Mesendoderm (in vitro differentiated cells): ENCODE measurements at regions not wholly inside any gene's neighbourhood (a gene's known extent, or its start where the extent isn't known, plus 50 kb on each side); places are given as distances from the start of the nearest gene placed in this dataset.

Experiments
- DNase-seq: peaks from one replicate; pipeline ENCODE4 v3.0.0; 2013
- H2AK5ac ChIP-seq: 2 replicates; pipeline ENCODE4 v1.6.1; 2013; ENCODE audit warnings: low read length, inconsistent platforms
- H2BK120ac ChIP-seq: 2 replicates; pipeline ENCODE4 v1.6.1; 2013; ENCODE audit warnings: low read depth, mild to moderate bottlenecking, low read length, moderate library complexity, mixed read lengths
- H2BK15ac ChIP-seq: replicated peaks from 2 replicates; pipeline ENCODE4 v1.6.1; 2013; ENCODE audit warnings: low read depth, mild to moderate bottlenecking, moderate library complexity
- H2BK5ac ChIP-seq: 2 replicates; pipeline ENCODE4 v1.6.1; 2013; ENCODE audit warnings: low read length, inconsistent platforms
- H3K18ac ChIP-seq: 2 replicates; pipeline ENCODE4 v1.6.1; 2013; ENCODE audit warnings: mild to moderate bottlenecking, low read length, mixed read lengths
- H3K23ac ChIP-seq: one replicate; pipeline ENCODE4 v1.6.1; 2013; ENCODE audit warnings: low read length
- H3K27ac ChIP-seq: 2 replicates; pipeline ENCODE4 v1.5.1; 2013; ENCODE audit warnings: low read depth, mild to moderate bottlenecking, inconsistent platforms, low read length, moderate library complexity
- H3K27me3 ChIP-seq: 2 replicates; pipeline ENCODE4 v1.6.1; 2013; ENCODE audit warnings: low read length, control low read depth, mild to moderate bottlenecking, inconsistent platforms; ENCODE audit not compliant: insufficient read depth, poor library complexity
- H3K36me3 ChIP-seq: 2 replicates; pipeline ENCODE4 v1.6.1; 2013; ENCODE audit warnings: low read length, inconsistent platforms; ENCODE audit not compliant: control insufficient read depth, insufficient read depth
- H3K4ac ChIP-seq: one replicate; pipeline ENCODE4 v1.6.1; 2013; ENCODE audit warnings: low read depth, mild to moderate bottlenecking, low read length, moderate library complexity
- H3K4me1 ChIP-seq: 2 replicates; pipeline ENCODE4 v1.6.1; 2013; ENCODE audit warnings: low read depth, low read length, inconsistent platforms; ENCODE audit not compliant: control insufficient read depth
- H3K4me2 ChIP-seq: 2 replicates; pipeline ENCODE4 v1.6.1; 2013; ENCODE audit warnings: low read length
- H3K4me3 ChIP-seq: 2 replicates; pipeline ENCODE4 v1.5.1; 2013; ENCODE audit warnings: mild to moderate bottlenecking, low read length
- H3K56ac ChIP-seq: one replicate; pipeline ENCODE4 v1.6.1; 2013; ENCODE audit warnings: low read length
- H3K79me1 ChIP-seq: 2 replicates; pipeline ENCODE4 v1.6.1; 2013; ENCODE audit warnings: low read length, inconsistent platforms
- H3K79me2 ChIP-seq: 2 replicates; pipeline ENCODE4 v1.6.1; 2013; ENCODE audit warnings: mild to moderate bottlenecking, low read length; ENCODE audit not compliant: control insufficient read depth, insufficient read depth
- H3K9ac ChIP-seq: 2 replicates; pipeline ENCODE4 v1.6.1; 2013; ENCODE audit warnings: low read length, inconsistent platforms
- H4K5ac ChIP-seq: one replicate; pipeline ENCODE4 v1.6.1; 2013; ENCODE audit warnings: low read length
- H4K8ac ChIP-seq: one replicate; pipeline ENCODE4 v1.6.1; 2013; ENCODE audit warnings: low read depth, mild to moderate bottlenecking, control low read depth, low read length, moderate library complexity
- WGBS: extraction: QIAGEN DNeasy Blood & Tissue Kit; methylation state at CpG from one replicate; pipeline ENCODE4 v1.1.7; 2013; ENCODE audit warnings: low lambda C conversion rate, missing lambda C conversion rate; ENCODE audit not compliant: insufficient coverage; ENCODE audit errors: extremely low coverage; 5-methylcytosine and 5-hydroxymethylcytosine counted together

- no peak overlapping the region for H3K18ac ChIP-seq
These were observed 296.6 kb upstream of the MPDZ start for GRCh38 chr9:13576101-13576500.

DNA sequence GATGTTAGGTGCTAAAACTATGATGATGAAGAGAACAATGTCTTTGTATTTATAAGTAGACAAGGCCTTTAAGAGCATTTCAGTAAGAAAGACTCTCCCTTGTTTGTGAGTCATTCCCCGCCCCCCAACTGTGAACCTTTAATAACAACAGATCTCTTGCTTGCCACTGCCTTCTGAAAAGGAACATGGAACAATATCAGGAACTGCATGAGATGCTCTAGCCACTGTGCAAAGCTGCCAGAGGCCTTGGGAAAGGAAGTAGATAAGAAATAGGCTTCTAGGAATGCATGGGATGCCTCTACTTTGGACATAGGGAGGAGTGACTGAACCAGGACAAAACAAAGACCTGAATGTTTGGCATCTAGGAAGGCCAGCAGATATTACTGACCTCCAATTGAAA, 296.1 kb upstream of the MPDZ start:
- H2BK120ac ChIP-seq, result no peak overlapping the region
- no peak overlapping the region for H2BK15ac ChIP-seq
- H3K9ac ChIP-seq, result no peak overlapping the region
- H3K4me3 ChIP-seq, result no peak overlapping the region
- H3K18ac ChIP-seq, result no peak overlapping the region
- no peaks in the 10 kb centered on the region for H3K36me3 ChIP-seq
- H3K27me3 ChIP-seq, result no peaks in the 10 kb centered on the region
- no peak for DNase-seq
- H3K4me2 ChIP-seq, result no peak overlapping the region
- H3K4me1 ChIP-seq, result no peaks in the 10 kb centered on the region
- H4K8ac ChIP-seq, result no peak overlapping the region
- H2AK5ac ChIP-seq, result no peak overlapping the region
- no peak overlapping the region for H3K27ac ChIP-seq
- no CpG with 5 or more reads among the region's 1 CpG for WGBS
- H4K5ac ChIP-seq, result no peak overlapping the region
- H3K4ac ChIP-seq, result no peak overlapping the region
- H2BK5ac ChIP-seq, result no peak overlapping the region
- H3K79me1 ChIP-seq, result no peaks in the 10 kb centered on the region
- no peak overlapping the region for H3K56ac ChIP-seq
- no peak overlapping the region for H3K23ac ChIP-seq
- no peaks in the 10 kb centered on the region for H3K79me2 ChIP-seq

More at GRCh38 chr9:13576101-13576500, 296.6 kb upstream of the MPDZ start:
- H3K4me3 ChIP-seq, result no peak overlapping the region
- no peak overlapping the region for H2BK5ac ChIP-seq
- no peaks in the 10 kb centered on the region for H3K36me3 ChIP-seq
- H4K5ac ChIP-seq, result no peak overlapping the region
- H3K27ac ChIP-seq, result no peak overlapping the region
- no peak overlapping the region for H3K4me2 ChIP-seq
- H3K23ac ChIP-seq, result no peak overlapping the region
- H3K79me2 ChIP-seq, result no peaks in the 10 kb centered on the region
- H2AK5ac ChIP-seq, result no peak overlapping the region
- H3K56ac ChIP-seq, result no peak overlapping the region
- H4K8ac ChIP-seq, result no peak overlapping the region
- no peak overlapping the region for H3K4ac ChIP-seq
- no peak overlapping the region for H2BK15ac ChIP-seq
- no peaks in the 10 kb centered on the region for H3K27me3 ChIP-seq
- no peak for DNase-seq
- no peak overlapping the region for H3K9ac ChIP-seq
- H3K79me1 ChIP-seq, result no peaks in the 10 kb centered on the region
- no peak overlapping the region for H2BK120ac ChIP-seq
- no peaks in the 10 kb centered on the region for H3K4me1 ChIP-seq

GRCh38 chr9:13570068-13570974, 290.8 kb upstream of the MPDZ start:
- H2BK120ac ChIP-seq, result no peak overlapping the region
- no peak overlapping the region for H3K18ac ChIP-seq
- H3K27ac ChIP-seq, result no peak overlapping the region
- H3K4me3 ChIP-seq, result no peak overlapping the region
- H3K27me3 ChIP-seq, result no peaks in the 10 kb centered on the region
- H2AK5ac ChIP-seq, result no peak overlapping the region
- no peaks in the 10 kb centered on the region for H3K79me2 ChIP-seq
- H3K4me2 ChIP-seq, result no peak overlapping the region
- H4K8ac ChIP-seq, result no peak overlapping the region
- no peak overlapping the region for H2BK5ac ChIP-seq
- no peak overlapping the region for H3K56ac ChIP-seq
- no peak overlapping the region for H3K23ac ChIP-seq
- H3K4me1 ChIP-seq, result no peaks in the 10 kb centered on the region
- H3K9ac ChIP-seq, result no peak overlapping the region
- no CpG with 5 or more reads among the region's 5 CpGs for WGBS
- no peak overlapping the region for H4K5ac ChIP-seq
- no peak for DNase-seq
- no peaks in the 10 kb centered on the region for H3K79me1 ChIP-seq
- H2BK15ac ChIP-seq, result no peak overlapping the region
- H3K4ac ChIP-seq, result no peak overlapping the region
- H3K36me3 ChIP-seq, result no peaks in the 10 kb centered on the region

DNA sequence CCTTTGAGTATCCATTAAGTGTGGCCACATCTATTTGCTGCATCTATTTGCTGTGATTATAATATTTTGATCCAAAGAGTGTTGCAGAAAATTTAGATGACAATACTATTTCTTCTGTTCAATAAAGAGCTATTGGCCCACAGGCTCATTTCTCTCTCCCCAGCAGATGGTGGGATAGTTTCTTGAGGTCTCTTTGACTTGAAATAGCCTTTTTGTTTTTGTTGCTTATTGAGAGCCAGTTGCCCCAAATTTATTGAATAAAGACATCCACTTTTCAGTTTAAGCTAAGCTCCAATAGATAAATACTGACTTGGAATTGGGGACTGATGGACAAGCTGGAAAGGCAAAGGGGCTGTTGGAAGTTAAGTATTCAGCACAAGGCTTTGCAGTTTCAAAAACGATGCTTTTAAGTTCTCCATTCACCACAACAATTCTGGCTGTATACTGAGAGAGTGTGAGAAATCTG, 290.1 kb upstream of the MPDZ start:
- H3K4ac ChIP-seq, result no peak overlapping the region
- H3K56ac ChIP-seq, result no peak overlapping the region
- no peak overlapping the region for H2BK120ac ChIP-seq
- DNase-seq, result no peak
- H2BK5ac ChIP-seq, result no peak overlapping the region
- no peak overlapping the region for H3K9ac ChIP-seq
- no CpG with 5 or more reads among the region's 1 CpG for WGBS
- H2AK5ac ChIP-seq, result no peak overlapping the region
- H3K4me1 ChIP-seq, result no peaks in the 10 kb centered on the region
- H2BK15ac ChIP-seq, result no peak overlapping the region
- H4K5ac ChIP-seq, result no peak overlapping the region
- H3K23ac ChIP-seq, result no peak overlapping the region
- H3K18ac ChIP-seq, result no peak overlapping the region
- H3K27ac ChIP-seq, result no peak overlapping the region
- H4K8ac ChIP-seq, result no peak overlapping the region
- H3K36me3 ChIP-seq, result no peaks in the 10 kb centered on the region
- no peaks in the 10 kb centered on the region for H3K79me1 ChIP-seq
- no peaks in the 10 kb centered on the region for H3K27me3 ChIP-seq
- H3K79me2 ChIP-seq, result no peaks in the 10 kb centered on the region
- no peak overlapping the region for H3K4me3 ChIP-seq
- H3K4me2 ChIP-seq, result no peak overlapping the region

GRCh38 chr9:13568841-13569601, 289.5 kb upstream of the MPDZ start:
- Histone ChIP-seq H2BK120ac (no peak overlapping the region), H3K4ac (no peak overlapping the region), H3K56ac (peak overlapping the region; percentile 65), H2BK15ac (no peak overlapping the region), H3K18ac (no peak overlapping the region), H4K5ac (no peak overlapping the region), H2AK5ac (no peak overlapping the region), H3K79me1 (no peaks in the 10 kb centered on the region), H3K79me2 (no peaks in the 10 kb centered on the region), H3K9ac (peak overlapping the region; percentile 48), H3K4me2 (peak overlapping the region; percentile 64), H3K23ac (peak overlapping the region; percentile 48), H3K4me1 (no peaks in the 10 kb centered on the region), H4K8ac (no peak overlapping the region), H2BK5ac (no peak overlapping the region), H3K27ac (no peak overlapping the region), H3K36me3 (no peaks in the 10 kb centered on the region), H3K4me3 (peak overlapping the region; percentile 51), H3K27me3 (no peaks in the 10 kb centered on the region)
- no CpG with 5 or more reads among the region's 18 CpGs for WGBS
- peak; percentile 29 for DNase-seq
